Liver (tissue), 8 donors: ENCODE measurements at regions not wholly inside any gene's neighbourhood (a gene's known extent, or its start where the extent isn't known, plus 50 kb on each side); places are given as distances from the start of the nearest gene placed in this dataset.

Experiments
- DNase-seq: peaks from one replicate; pipeline ENCODE4 v3.0.0-alpha.2; 2017; ENCODE audit warnings: low spot score
- H3K27ac ChIP-seq, 2 donors: one replicate each; pipeline ENCODE4 v1.7.0; 2013; ENCODE audit warnings: inconsistent platforms in 2 of 2, low read length in 2 of 2, control low read depth in 1 of 2, low read depth in 1 of 2, mild to moderate bottlenecking in 1 of 2
- H3K27me3 ChIP-seq, 4 donors: one replicate each; pipeline versions ENCODE4 v1.6.1 to v1.7.0; 2013; ENCODE audit warnings: low read length in 3 of 4, inconsistent platforms in 1 of 4, mild to moderate bottlenecking in 1 of 4, moderate library complexity in 1 of 4; ENCODE audit not compliant: control insufficient read depth in 4 of 4, insufficient read depth in 4 of 4
- H3K36me3 ChIP-seq, 4 donors: one replicate each; pipeline versions ENCODE4 v1.6.1 to v1.7.0; 2013; ENCODE audit warnings: low read length in 3 of 4, mild to moderate bottlenecking in 3 of 4, low read depth in 1 of 4, moderate library complexity in 1 of 4; ENCODE audit not compliant: control insufficient read depth in 4 of 4, insufficient read depth in 3 of 4
- H3K4me1 ChIP-seq, 4 donors: one replicate each; pipeline versions ENCODE4 v1.6.1 to v1.7.0; 2013; ENCODE audit warnings: low read length in 3 of 4, mild to moderate bottlenecking in 3 of 4, moderate library complexity in 1 of 4; ENCODE audit not compliant: control insufficient read depth in 4 of 4, insufficient read depth in 4 of 4
- H3K4me3 ChIP-seq, 3 donors: one replicate each; pipeline versions ENCODE4 v1.6.1 to v1.7.0; 2013; ENCODE audit warnings: low read length in 3 of 3, control low read depth in 1 of 3, low read depth in 1 of 3, mild to moderate bottlenecking in 1 of 3
- H3K9ac ChIP-seq, 2 donors: one replicate each; pipeline ENCODE4 v1.7.0; 2013; ENCODE audit warnings: low read length in 2 of 2, mild to moderate bottlenecking in 2 of 2, moderate library complexity in 2 of 2, control low read depth in 1 of 2, low read depth in 1 of 2
- H3K9me3 ChIP-seq, 4 donors: one replicate each; pipeline versions ENCODE4 v1.6.1 to v1.7.0; 2013; ENCODE audit warnings: low read length in 3 of 4; ENCODE audit not compliant: control insufficient read depth in 4 of 4
- EGR1 ChIP-seq, 2 donors: IDR thresholded peaks; 2 replicates each; pipeline ENCODE4 v1.6.1; 2016 to 2018; ENCODE audit warnings: antibody characterized with exemption in 2 of 2, low read depth in 2 of 2
- FOXA1 ChIP-seq: IDR thresholded peaks from 2 replicates; pipeline ENCODE4 v1.6.1; 2016; ENCODE audit warnings: antibody characterized with exemption
- FOXA2 ChIP-seq: IDR thresholded peaks from 2 replicates; pipeline ENCODE4 v1.6.1; 2016; ENCODE audit warnings: antibody characterized with exemption
- GABPA ChIP-seq, 2 donors: IDR thresholded peaks in 1 of 2; conservative IDR thresholded peaks in 1 of 2; 2 replicates each; pipeline ENCODE4 v1.6.1; 2016; ENCODE audit warnings: antibody characterized with exemption in 2 of 2, mild to moderate bottlenecking in 1 of 2, moderate library complexity in 1 of 2
- HNF4A ChIP-seq, 2 donors: conservative IDR thresholded peaks; 2 replicates each; pipeline ENCODE4 v1.6.1; 2016; ENCODE audit warnings: antibody characterized with exemption in 2 of 2, mild to moderate bottlenecking in 2 of 2
- HNF4G ChIP-seq: IDR thresholded peaks from 2 replicates; pipeline ENCODE4 v1.6.1; 2016; ENCODE audit warnings: antibody characterized with exemption
- JUND ChIP-seq, 2 donors: IDR thresholded peaks; 2 replicates each; pipeline ENCODE4 v1.6.1; 2016; ENCODE audit warnings: antibody characterized with exemption in 2 of 2
- NR2F2 ChIP-seq: IDR thresholded peaks from 2 replicates; pipeline ENCODE4 v1.6.1; 2016; ENCODE audit warnings: antibody characterized with exemption
- RAD21 ChIP-seq, 2 donors: IDR thresholded peaks; 2 replicates each; pipeline ENCODE4 v1.6.1; 2016; ENCODE audit warnings: antibody characterized with exemption in 2 of 2, mild to moderate bottlenecking in 2 of 2
- RXRA ChIP-seq, 2 donors: IDR thresholded peaks; 2 replicates each; pipeline ENCODE4 v1.6.1; 2017 to 2018; ENCODE audit warnings: antibody characterized with exemption in 2 of 2, mild to moderate bottlenecking in 1 of 2
- SP1 ChIP-seq: IDR thresholded peaks from 2 replicates; pipeline ENCODE4 v1.6.1; 2018; ENCODE audit warnings: antibody characterized with exemption, mild to moderate bottlenecking
- TAF1 ChIP-seq: conservative IDR thresholded peaks from 2 replicates; pipeline ENCODE4 v1.6.1; 2016; ENCODE audit warnings: antibody characterized with exemption, mild to moderate bottlenecking
- YY1 ChIP-seq: IDR thresholded peaks from 2 replicates; pipeline ENCODE4 v1.6.1; 2016; ENCODE audit warnings: antibody characterized with exemption, mild to moderate bottlenecking
- WGBS: extraction: QIAGEN DNeasy Blood & Tissue Kit; methylation state at CpG from one replicate; pipeline ENCODE4 v1.1.7; 2013; 5-methylcytosine and 5-hydroxymethylcytosine counted together
- TF ChIP-seq, protein P1 (sequence below): fragments of 150-350 bp; IDR thresholded peaks from 2 replicates; pipeline ENCODE4 v1.5.1; 2017; ENCODE audit warnings: improper control_type of control experiment, low read depth, low read length; ENCODE audit not compliant: missing input control
- TF ChIP-seq, protein P2 (sequence below): IDR thresholded peaks from 2 replicates; pipeline ENCODE4 v1.6.1; 2016; ENCODE audit warnings: antibody characterized with exemption
- TF ChIP-seq, protein P3 (sequence below): IDR thresholded peaks from 2 replicates; pipeline ENCODE4 v1.6.1; 2016; ENCODE audit warnings: antibody characterized with exemption, mild to moderate bottlenecking
- TF ChIP-seq, protein P4 (sequence below): IDR thresholded peaks from 2 replicates; pipeline ENCODE4 v1.6.1; 2016; ENCODE audit warnings: antibody characterized with exemption
- TF ChIP-seq, protein P5 (sequence below): IDR thresholded peaks from 2 replicates; pipeline ENCODE4 v1.6.1; 2016; ENCODE audit warnings: antibody characterized with exemption
- donor health status: healthy.
- donor health status: healthy.
- donor health status: healthy.
- donor health status: healthy.
- donor health status: healthy.

DNA sequence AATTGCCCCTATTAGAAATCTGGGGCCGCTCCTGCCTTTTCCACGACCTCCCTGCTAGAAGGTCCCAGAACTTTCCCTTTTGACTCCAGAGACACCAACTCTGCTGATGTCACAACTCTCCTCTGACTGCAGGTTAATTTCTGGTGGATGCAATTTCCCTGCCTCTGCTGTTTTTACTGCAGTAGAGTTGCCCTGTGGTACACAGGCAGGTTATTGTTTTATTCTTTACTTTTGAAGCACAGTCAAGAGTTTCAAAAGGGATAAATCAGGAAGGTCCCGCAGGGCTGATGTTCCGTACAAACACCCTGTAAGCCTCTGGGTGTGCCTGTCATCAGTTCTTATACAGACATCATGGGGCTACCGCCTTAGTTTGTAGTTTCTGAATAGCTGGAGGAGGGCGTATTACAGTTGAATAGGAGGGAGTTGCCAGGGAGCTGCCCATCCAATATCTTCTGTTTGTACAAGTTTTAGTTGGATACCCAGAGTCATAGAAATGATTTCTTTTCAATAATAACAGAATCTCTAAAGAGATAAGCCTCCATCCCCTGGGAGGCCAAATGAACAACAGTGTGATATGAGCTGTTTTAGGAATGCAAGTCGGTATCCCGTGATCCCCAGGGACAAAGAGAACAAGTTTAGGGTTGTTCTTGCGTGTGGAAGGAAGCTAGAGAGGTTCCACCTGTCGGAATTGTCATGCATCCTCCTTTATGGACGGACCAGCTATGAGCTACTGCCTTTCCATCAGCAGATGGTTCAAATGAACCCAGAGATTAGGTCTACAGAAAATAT lies 108.4 kb upstream of the COPS8 start:
- Histone ChIP-seq H3K4me3 (no peak overlapping the region), H3K4me1 (no peaks in the 10 kb centered on the region), H3K9me3 (no peaks in the 10 kb centered on the region), H3K27me3 (no peaks in the 10 kb centered on the region), H3K9ac (no peak overlapping the region), H3K36me3 (no peaks in the 10 kb centered on the region), H3K27ac (no peak overlapping the region)
- 92% methylated on average over 11 of the region's 11 CpGs for WGBS
- TF ChIP-seq EGR1 (IDR thresholded peaks at IDR 0.05; ENCODE audit: low read depth in 2 of 2) (no peak), NR2F2 (no peak), RAD21 (IDR thresholded peaks at IDR 0.05) (no peak), JUND (IDR thresholded peaks at IDR 0.05) (no peak), FOXA2 (no peak), HNF4G (no peak), RXRA (IDR thresholded peaks at IDR 0.05) (no peak), SP1 (no peak), FOXA1 (no peak), HNF4A (conservative IDR thresholded peaks at IDR 0.05) (no peak), GABPA (IDR thresholded peaks at IDR 0.05 in 1 of 2, conservative IDR thresholded peaks at IDR 0.05 in 1 of 2) (no peak), YY1 (no peak), TAF1 (no peak)
- TF ChIP-seq, protein P1, sequence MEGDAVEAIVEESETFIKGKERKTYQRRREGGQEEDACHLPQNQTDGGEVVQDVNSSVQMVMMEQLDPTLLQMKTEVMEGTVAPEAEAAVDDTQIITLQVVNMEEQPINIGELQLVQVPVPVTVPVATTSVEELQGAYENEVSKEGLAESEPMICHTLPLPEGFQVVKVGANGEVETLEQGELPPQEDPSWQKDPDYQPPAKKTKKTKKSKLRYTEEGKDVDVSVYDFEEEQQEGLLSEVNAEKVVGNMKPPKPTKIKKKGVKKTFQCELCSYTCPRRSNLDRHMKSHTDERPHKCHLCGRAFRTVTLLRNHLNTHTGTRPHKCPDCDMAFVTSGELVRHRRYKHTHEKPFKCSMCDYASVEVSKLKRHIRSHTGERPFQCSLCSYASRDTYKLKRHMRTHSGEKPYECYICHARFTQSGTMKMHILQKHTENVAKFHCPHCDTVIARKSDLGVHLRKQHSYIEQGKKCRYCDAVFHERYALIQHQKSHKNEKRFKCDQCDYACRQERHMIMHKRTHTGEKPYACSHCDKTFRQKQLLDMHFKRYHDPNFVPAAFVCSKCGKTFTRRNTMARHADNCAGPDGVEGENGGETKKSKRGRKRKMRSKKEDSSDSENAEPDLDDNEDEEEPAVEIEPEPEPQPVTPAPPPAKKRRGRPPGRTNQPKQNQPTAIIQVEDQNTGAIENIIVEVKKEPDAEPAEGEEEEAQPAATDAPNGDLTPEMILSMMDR = no peak
- TF ChIP-seq, protein P2, sequence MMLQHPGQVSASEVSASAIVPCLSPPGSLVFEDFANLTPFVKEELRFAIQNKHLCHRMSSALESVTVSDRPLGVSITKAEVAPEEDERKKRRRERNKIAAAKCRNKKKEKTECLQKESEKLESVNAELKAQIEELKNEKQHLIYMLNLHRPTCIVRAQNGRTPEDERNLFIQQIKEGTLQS = no peak
- TF ChIP-seq, protein P3, sequence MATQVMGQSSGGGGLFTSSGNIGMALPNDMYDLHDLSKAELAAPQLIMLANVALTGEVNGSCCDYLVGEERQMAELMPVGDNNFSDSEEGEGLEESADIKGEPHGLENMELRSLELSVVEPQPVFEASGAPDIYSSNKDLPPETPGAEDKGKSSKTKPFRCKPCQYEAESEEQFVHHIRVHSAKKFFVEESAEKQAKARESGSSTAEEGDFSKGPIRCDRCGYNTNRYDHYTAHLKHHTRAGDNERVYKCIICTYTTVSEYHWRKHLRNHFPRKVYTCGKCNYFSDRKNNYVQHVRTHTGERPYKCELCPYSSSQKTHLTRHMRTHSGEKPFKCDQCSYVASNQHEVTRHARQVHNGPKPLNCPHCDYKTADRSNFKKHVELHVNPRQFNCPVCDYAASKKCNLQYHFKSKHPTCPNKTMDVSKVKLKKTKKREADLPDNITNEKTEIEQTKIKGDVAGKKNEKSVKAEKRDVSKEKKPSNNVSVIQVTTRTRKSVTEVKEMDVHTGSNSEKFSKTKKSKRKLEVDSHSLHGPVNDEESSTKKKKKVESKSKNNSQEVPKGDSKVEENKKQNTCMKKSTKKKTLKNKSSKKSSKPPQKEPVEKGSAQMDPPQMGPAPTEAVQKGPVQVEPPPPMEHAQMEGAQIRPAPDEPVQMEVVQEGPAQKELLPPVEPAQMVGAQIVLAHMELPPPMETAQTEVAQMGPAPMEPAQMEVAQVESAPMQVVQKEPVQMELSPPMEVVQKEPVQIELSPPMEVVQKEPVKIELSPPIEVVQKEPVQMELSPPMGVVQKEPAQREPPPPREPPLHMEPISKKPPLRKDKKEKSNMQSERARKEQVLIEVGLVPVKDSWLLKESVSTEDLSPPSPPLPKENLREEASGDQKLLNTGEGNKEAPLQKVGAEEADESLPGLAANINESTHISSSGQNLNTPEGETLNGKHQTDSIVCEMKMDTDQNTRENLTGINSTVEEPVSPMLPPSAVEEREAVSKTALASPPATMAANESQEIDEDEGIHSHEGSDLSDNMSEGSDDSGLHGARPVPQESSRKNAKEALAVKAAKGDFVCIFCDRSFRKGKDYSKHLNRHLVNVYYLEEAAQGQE = no peak
- TF ChIP-seq, protein P4, sequence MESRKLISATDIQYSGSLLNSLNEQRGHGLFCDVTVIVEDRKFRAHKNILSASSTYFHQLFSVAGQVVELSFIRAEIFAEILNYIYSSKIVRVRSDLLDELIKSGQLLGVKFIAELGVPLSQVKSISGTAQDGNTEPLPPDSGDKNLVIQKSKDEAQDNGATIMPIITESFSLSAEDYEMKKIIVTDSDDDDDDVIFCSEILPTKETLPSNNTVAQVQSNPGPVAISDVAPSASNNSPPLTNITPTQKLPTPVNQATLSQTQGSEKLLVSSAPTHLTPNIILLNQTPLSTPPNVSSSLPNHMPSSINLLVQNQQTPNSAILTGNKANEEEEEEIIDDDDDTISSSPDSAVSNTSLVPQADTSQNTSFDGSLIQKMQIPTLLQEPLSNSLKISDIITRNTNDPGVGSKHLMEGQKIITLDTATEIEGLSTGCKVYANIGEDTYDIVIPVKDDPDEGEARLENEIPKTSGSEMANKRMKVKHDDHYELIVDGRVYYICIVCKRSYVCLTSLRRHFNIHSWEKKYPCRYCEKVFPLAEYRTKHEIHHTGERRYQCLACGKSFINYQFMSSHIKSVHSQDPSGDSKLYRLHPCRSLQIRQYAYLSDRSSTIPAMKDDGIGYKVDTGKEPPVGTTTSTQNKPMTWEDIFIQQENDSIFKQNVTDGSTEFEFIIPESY = no peak
- TF ChIP-seq, protein P5, sequence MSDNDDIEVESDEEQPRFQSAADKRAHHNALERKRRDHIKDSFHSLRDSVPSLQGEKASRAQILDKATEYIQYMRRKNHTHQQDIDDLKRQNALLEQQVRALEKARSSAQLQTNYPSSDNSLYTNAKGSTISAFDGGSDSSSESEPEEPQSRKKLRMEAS = no peak
- no peak for DNase-seq
